Psoas muscle (tissue), 7 donors: ENCODE measurements at regions not wholly inside any gene's neighbourhood (a gene's known extent, or its start where the extent isn't known, plus 50 kb on each side); places are given as distances from the start of the nearest gene placed in this dataset.
A peak's percentile ranks its signal among the peaks of the same experiment; 100 is the strongest.

ENCODE experiments used
- ATAC-seq, 4 donors: fragments of 200-7000 bp; cut with Tn5 transposase; one replicate each; pipeline ENCODE4 v1.9.1; 2020; ENCODE audit warnings: moderate library complexity in 3 of 4, mild to moderate bottlenecking in 2 of 4
- DNase-seq, 2 donors: peaks; one replicate each; pipeline ENCODE4 v3.0.0-alpha.2; 2020
- H3K27ac ChIP-seq: fragments of 200-600 bp; one replicate; pipeline ENCODE4 v1.8.0; 2022
- H3K27me3 ChIP-seq, 3 donors: fragments of 200-600 bp in 1 of 3; one replicate each; pipeline versions ENCODE4 v1.6.1 to v1.8.0; 2013 to 2022; ENCODE audit warnings: low read length in 2 of 3, mild to moderate bottlenecking in 2 of 3, moderate library complexity in 1 of 3; ENCODE audit not compliant: insufficient read depth in 3 of 3
- H3K36me3 ChIP-seq, 2 donors: fragments of 200-600 bp in 1 of 2; one replicate each; pipeline versions ENCODE4 v1.6.1 to v1.8.0; 2013 to 2022; ENCODE audit warnings: low read depth in 1 of 2, mild to moderate bottlenecking in 1 of 2, moderate library complexity in 1 of 2; ENCODE audit not compliant: insufficient read depth in 1 of 2
- H3K4me1 ChIP-seq: fragments of 200-600 bp; one replicate; pipeline ENCODE4 v1.8.0; 2022
- H3K4me3 ChIP-seq: fragments of 200-600 bp; one replicate; pipeline ENCODE4 v1.8.0; 2022; ENCODE audit warnings: mild to moderate bottlenecking
- H3K9me3 ChIP-seq: fragments of 200-600 bp; one replicate; pipeline ENCODE4 v1.8.0; 2022
- CTCF ChIP-seq: fragments of 200-600 bp; IDR thresholded peaks from one replicate; pipeline ENCODE4 v1.8.0; 2022; ENCODE audit warnings: antibody characterized with exemption
- WGBS, 3 donors: extraction: QIAGEN DNeasy Blood & Tissue Kit; methylation state at CpG; one replicate each; pipeline versions ENCODE4 v1.1.6 to v1.1.7; 2013; 5-methylcytosine and 5-hydroxymethylcytosine counted together
- intact Hi-C, 2 donors: fragments of 100-400 bp; cut with DNase I; formaldehyde crosslinking; loops; one replicate each; pipeline versions ENCODE4 v1.11.0 to v1.14.2; 2022
- donor health status: healthy with polysubstance abuse.
- donor health status: DM: no; HTN: no; CAD: no; lungs with moderate emphysema.
- donor health status: Bipolar disorder and iron deficiency.
- donor health status: healthy.
- donor health status: DM: yes; HTN: yes; CAD: no.
- donor health status: DM: no; HTN: no; CAD: no.
- donor health status: DM: yes; HTN: yes; CAD: no.

- H3K36me3 ChIP-seq, result no peaks in the 10 kb centered on the region
- peaks cover 19% of the 10 kb centered on the region for H3K4me1 ChIP-seq
- ATAC-seq (peak in 3 of 4 donors; percentile 87 to 94 (median 93)), DNase-seq (no peak)
- H3K27me3 ChIP-seq, result peaks cover 0 to 3% (median 0%) of the 10 kb centered on the region in 3 donors
- peak overlapping the region; percentile 56 for H3K27ac ChIP-seq
- no peak for TF ChIP-seq CTCF
- WGBS, 3 donors, result 42 to 69% (median 51%) methylated on average over 3 of the region's 3 CpGs
- H3K4me3 ChIP-seq, result no peak overlapping the region
- intact Hi-C loops, result loop anchor here in 1 of 2 donors (10.0 kb wide), 3 partner anchors 95 to 155 kb away; no protein-coding TSS in a partner anchor
- no peaks in the 10 kb centered on the region for H3K9me3 ChIP-seq
Measured at GRCh38 chr5:38039826-38040225, 200.0 kb upstream of the GDNF start.

GRCh38 chr5:38039091-38039490 lies 199.2 kb upstream of the GDNF start:
- TF ChIP-seq CTCF, result no peak
- H3K4me1 ChIP-seq, result peaks cover 18% of the 10 kb centered on the region
- ATAC-seq, result peak in 3 of 4 donors; percentile 46 to 70 (median 64)
- no peak overlapping the region for H3K4me3 ChIP-seq
- H3K27ac ChIP-seq, result peak overlapping the region; percentile 46
- intact Hi-C loops, result loop anchor here in 1 of 2 donors (10.0 kb wide), 1 partner anchor 156 kb away; no protein-coding TSS in a partner anchor
- 73 to 80% (median 79%) methylated on average over 2 of the region's 2 CpGs for WGBS, 3 donors
- H3K9me3 ChIP-seq, result no peaks in the 10 kb centered on the region
- DNase-seq, result no peak
- H3K27me3 ChIP-seq, result peaks cover 0 to 3% (median 0%) of the 10 kb centered on the region in 3 donors
- H3K36me3 ChIP-seq, result no peaks in the 10 kb centered on the region

- Histone ChIP-seq H3K27me3 (peaks cover 0 to 3% (median 0%) of the 10 kb centered on the region in 3 donors), H3K4me3 (no peak overlapping the region), H3K36me3 (no peaks in the 10 kb centered on the region), H3K9me3 (no peaks in the 10 kb centered on the region), H3K27ac (no peak overlapping the region), H3K4me1 (peaks cover 18% of the 10 kb centered on the region)
- intact Hi-C loops, result loop anchor here in 1 of 2 donors (10.0 kb wide), 1 partner anchor 158 kb away; no protein-coding TSS in a partner anchor
- no peak for TF ChIP-seq CTCF
- DNase-seq (no peak), ATAC-seq (no peak)
- WGBS, 3 donors, result 60 to 78% (median 65%) methylated on average over 4 of the region's 4 CpGs
Measured at GRCh38 chr5:38036765-38037164, 196.9 kb upstream of the GDNF start.

- 71 to 81% (median 80%) methylated on average over 1 of the region's 1 CpG for WGBS, 3 donors
Measured at GRCh38 chr5:38032149-38032548, 192.3 kb upstream of the GDNF start.

More at GRCh38 chr5:38032149-38032548, 192.3 kb upstream of the GDNF start:
- ATAC-seq (no peak), DNase-seq (no peak)
- H3K27ac ChIP-seq, result no peak overlapping the region
- H3K4me3 ChIP-seq, result no peak overlapping the region
- intact Hi-C loops, result loop anchor here in 1 of 2 donors (10.0 kb wide), 1 partner anchor 163 kb away; no protein-coding TSS in a partner anchor
- H3K9me3 ChIP-seq, result no peaks in the 10 kb centered on the region
- no peak for TF ChIP-seq CTCF
- H3K27me3 ChIP-seq, result peaks cover 0 to 3% (median 0%) of the 10 kb centered on the region in 3 donors
- H3K4me1 ChIP-seq, result peaks cover under 1% of the 10 kb centered on the region
- H3K36me3 ChIP-seq, result no peaks in the 10 kb centered on the region
